GM23338 (cell line): ENCODE measurements at regions not wholly inside any gene's neighbourhood (a gene's known extent, or its start where the extent isn't known, plus 50 kb on each side); places are given as distances from the start of the nearest gene placed in this dataset.

Source experiments
- CREB1 ChIP-seq: fragments of 250-450 bp; sonication (Bioruptor Pico); IDR thresholded peaks from 2 replicates; pipeline ENCODE4 v1.5.0; 2020; ENCODE audit warnings: low read depth, mild to moderate bottlenecking, moderate library complexity
- CTCF ChIP-seq, 2 experiments: fragments of 200-600 bp in 1 of 2; sonication (generic) in 1 of 2; conservative IDR thresholded peaks; 2 replicates each; pipeline versions ENCODE4 v1.5.1 to v1.6.1; 2016 to 2017; ENCODE audit warnings: antibody characterized with exemption in 2 of 2, low read depth in 2 of 2, mild to moderate bottlenecking in 2 of 2, moderate library complexity in 1 of 2
- EZH2 ChIP-seq: fragments of 200-600 bp; sonication (generic); IDR thresholded peaks from one replicate; pipeline ENCODE4 v1.8.0; 2017; ENCODE audit warnings: antibody characterized with exemption, mild to moderate bottlenecking, low read depth; ENCODE audit not compliant: unreplicated experiment
- EZH2phosphoT487 ChIP-seq: fragments of 200-600 bp; sonication (generic); IDR thresholded peaks from one replicate; pipeline ENCODE4 v1.8.1; 2018; ENCODE audit warnings: antibody characterized with exemption; ENCODE audit not compliant: unreplicated experiment
- JUNB ChIP-seq: IDR thresholded peaks from one replicate; pipeline ENCODE4 v1.6.1; 2016; ENCODE audit warnings: antibody characterized with exemption; ENCODE audit not compliant: unreplicated experiment
- NANOG ChIP-seq: IDR thresholded peaks from 2 replicates; pipeline ENCODE4 v1.6.1; 2016; ENCODE audit warnings: antibody characterized with exemption, borderline replicate concordance
- POLR2AphosphoS5 ChIP-seq: IDR thresholded peaks from 2 replicates; pipeline ENCODE4 v1.6.1; 2016; ENCODE audit warnings: antibody characterized with exemption, low read depth
- STAT1 ChIP-seq: IDR thresholded peaks from one replicate; pipeline ENCODE4 v1.6.1; 2016; ENCODE audit warnings: antibody characterized with exemption; ENCODE audit not compliant: unreplicated experiment
- ZNF114 ChIP-seq: fragments of 250-450 bp; sonication (Bioruptor Pico); IDR thresholded peaks from 2 replicates; pipeline ENCODE4 v1.5.0; 2020; ENCODE audit warnings: mild to moderate bottlenecking, moderate library complexity
- TF ChIP-seq, protein P1 (sequence below): fragments of 250-450 bp; sonication (Bioruptor Pico); IDR thresholded peaks from 2 replicates; pipeline ENCODE4 v1.5.0; 2020; ENCODE audit warnings: mild to moderate bottlenecking, moderate library complexity

DNA sequence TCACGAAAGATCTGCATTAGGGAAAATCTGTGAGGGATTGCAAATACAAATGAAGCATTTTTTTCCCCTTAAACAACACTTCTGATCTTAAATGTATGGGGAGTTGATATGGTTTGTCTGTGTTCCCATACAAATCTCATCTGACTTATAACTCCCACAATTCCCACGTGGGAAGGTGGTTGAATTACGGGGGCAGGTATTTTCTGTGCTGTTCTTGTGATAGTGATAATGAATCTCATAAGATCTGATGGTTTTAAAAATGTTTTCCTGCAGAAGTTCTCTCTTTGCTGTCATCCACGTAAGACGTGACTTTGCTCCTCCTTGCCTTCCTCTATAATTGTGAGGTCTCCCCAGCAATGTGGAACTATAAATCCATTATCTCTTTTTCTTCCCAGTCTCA, 107.4 kb upstream of the KCNIP4 start (continued):
- TF ChIP-seq, protein P1, sequence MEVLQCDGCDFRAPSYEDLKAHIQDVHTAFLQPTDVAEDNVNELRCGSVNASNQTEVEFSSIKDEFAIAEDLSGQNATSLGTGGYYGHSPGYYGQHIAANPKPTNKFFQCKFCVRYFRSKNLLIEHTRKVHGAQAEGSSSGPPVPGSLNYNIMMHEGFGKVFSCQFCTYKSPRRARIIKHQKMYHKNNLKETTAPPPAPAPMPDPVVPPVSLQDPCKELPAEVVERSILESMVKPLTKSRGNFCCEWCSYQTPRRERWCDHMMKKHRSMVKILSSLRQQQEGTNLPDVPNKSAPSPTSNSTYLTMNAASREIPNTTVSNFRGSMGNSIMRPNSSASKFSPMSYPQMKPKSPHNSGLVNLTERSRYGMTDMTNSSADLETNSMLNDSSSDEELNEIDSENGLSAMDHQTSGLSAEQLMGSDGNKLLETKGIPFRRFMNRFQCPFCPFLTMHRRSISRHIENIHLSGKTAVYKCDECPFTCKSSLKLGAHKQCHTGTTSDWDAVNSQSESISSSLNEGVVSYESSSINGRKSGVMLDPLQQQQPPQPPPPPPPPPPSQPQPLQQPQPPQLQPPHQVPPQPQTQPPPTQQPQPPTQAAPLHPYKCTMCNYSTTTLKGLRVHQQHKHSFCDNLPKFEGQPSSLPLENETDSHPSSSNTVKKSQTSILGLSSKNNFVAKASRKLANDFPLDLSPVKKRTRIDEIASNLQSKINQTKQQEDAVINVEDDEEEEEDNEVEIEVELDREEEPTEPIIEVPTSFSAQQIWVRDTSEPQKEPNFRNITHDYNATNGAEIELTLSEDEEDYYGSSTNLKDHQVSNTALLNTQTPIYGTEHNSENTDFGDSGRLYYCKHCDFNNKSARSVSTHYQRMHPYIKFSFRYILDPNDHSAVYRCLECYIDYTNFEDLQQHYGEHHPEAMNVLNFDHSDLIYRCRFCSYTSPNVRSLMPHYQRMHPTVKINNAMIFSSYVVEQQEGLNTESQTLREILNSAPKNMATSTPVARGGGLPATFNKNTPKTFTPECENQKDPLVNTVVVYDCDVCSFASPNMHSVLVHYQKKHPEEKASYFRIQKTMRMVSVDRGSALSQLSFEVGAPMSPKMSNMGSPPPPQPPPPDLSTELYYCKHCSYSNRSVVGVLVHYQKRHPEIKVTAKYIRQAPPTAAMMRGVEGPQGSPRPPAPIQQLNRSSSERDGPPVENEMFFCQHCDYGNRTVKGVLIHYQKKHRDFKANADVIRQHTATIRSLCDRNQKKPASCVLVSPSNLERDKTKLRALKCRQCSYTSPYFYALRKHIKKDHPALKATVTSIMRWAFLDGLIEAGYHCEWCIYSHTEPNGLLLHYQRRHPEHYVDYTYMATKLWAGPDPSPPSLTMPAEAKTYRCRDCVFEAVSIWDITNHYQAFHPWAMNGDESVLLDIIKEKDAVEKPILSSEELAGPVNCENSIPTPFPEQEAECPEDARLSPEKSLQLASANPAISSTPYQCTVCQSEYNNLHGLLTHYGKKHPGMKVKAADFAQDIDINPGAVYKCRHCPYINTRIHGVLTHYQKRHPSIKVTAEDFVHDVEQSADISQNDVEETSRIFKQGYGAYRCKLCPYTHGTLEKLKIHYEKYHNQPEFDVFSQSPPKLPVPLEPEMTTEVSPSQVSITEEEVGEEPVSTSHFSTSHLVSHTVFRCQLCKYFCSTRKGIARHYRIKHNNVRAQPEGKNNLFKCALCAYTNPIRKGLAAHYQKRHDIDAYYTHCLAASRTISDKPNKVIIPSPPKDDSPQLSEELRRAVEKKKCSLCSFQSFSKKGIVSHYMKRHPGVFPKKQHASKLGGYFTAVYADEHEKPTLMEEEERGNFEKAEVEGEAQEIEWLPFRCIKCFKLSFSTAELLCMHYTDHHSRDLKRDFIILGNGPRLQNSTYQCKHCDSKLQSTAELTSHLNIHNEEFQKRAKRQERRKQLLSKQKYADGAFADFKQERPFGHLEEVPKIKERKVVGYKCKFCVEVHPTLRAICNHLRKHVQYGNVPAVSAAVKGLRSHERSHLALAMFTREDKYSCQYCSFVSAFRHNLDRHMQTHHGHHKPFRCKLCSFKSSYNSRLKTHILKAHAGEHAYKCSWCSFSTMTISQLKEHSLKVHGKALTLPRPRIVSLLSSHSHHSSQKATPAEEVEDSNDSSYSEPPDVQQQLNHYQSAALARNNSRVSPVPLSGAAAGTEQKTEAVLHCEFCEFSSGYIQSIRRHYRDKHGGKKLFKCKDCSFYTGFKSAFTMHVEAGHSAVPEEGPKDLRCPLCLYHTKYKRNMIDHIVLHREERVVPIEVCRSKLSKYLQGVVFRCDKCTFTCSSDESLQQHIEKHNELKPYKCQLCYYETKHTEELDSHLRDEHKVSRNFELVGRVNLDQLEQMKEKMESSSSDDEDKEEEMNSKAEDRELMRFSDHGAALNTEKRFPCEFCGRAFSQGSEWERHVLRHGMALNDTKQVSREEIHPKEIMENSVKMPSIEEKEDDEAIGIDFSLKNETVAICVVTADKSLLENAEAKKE = no peak
- TF ChIP-seq STAT1 = no peak
- TF ChIP-seq JUNB = no peak
- no peak for TF ChIP-seq CREB1 (CRISPR knock-in tag)
- no peak for TF ChIP-seq NANOG
- no peak for TF ChIP-seq CTCF (conservative IDR thresholded peaks at IDR 0.05; ENCODE audit: low read depth in 2 of 2)
- no peak for TF ChIP-seq ZNF114
- no peak for TF ChIP-seq EZH2phosphoT487
- TF ChIP-seq EZH2 = no peak
- TF ChIP-seq POLR2AphosphoS5 = no peak
